Lung microvascular endothelial cell (primary cell): ENCODE measurements at regions not wholly inside any gene's neighbourhood (a gene's known extent, or its start where the extent isn't known, plus 50 kb on each side); places are given as distances from the start of the nearest gene placed in this dataset.
"Not testable (repeated sequence)": the region's sequence is repeated elsewhere in the genome, so short reads cannot be mapped to it uniquely, and the experiment has no call there.

ENCODE experiments used
- DNase-seq, 2 donors: peaks; one replicate each; pipeline versions ENCODE4 v3.0.0 to v3.0.0-alpha.2; 2010; ENCODE audit warnings: low read depth in 2 of 2

DNA sequence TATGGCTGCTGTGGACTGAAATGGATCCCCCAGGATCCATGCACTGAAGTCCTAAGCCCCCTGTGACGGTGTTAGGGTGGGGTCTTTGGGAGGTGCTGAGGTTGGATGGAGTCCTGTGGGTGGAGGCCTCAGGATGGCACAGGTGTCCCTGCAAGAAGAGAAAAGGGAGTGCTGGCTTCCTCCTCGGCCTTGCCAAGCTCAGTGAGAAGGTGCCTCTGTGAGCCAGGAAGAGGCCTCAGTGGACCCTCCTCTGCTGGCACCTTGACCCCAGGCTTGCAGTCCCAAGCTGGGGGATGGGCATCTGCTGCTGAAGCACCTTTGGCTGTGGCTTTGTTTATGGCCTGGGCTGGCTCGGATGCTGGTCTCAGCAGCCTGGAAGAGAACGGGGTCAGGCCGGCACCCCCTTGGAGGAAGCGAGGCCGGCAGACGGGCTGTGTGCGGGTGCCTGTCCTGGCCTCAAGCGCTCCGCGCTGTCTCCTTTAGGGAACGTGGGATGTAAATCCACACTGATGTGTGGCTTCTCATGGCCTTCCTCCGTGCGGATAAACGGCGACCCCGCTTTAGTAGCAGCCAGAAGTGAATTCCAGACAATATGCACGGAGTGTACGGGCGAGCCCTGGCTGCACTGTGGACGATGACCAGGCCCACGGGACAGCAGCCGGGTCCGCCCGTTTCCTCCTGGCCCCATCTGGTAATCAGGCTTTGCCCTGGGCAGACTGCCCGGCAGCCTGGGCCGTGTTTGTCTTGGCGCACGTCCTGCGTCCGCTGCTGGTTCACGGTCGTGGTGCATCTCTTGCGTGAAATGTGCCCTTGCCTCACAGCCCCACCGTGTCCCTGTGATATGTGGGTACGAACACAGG, 182.6 kb downstream of the ERMARD start:
- peak; percentile 86 to 99 for DNase-seq

DNA sequence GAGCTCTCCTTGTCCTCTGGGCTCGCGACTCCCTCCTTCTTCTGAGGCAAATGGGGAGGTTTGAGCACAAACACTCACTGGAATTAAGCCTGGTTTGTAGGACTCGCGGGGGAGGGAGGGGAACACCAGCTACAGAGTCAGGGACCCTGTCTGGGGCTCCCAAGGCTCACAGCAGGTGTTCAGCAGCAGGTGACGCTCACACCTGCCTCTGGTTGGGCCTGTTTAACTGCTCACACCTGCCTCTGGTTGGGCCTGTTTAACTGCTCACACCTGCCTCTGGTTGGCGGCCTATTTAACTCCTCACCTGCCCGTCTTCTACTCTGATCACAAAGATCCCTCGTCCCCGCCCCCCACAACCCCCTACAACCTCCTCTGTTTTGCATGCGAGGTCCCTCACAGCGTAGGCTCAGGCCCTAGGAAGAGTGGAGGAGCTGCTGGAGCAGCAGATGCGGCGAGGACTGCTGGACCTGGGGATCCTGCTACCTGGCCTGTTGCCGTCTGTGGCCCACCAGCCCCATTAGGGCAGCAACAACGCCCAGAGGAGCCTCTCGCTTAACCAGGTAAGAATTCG, 181.9 kb downstream of the ERMARD start:
- no peak for DNase-seq

DNA sequence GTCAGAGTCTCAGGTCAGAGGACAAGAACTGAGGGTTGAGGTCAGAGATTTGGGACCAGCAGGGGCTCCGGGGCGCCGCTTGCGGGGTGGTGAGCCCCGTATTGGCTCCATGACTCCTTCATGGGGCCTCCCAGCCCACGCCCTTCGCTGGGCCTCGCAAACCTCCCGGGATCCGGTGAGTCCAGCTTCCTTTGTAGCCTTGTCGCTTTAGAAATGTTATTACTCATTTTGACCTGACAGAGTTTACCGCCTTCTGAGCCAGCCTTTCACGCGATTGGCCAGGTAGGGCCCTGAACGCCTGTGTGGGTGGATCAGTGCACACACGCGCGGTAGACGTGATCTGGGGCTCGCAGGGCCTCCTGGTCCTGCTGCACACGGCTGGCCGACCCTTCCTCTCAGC, 181.1 kb downstream of the ERMARD start:
- DNase-seq, result no peak

DNA sequence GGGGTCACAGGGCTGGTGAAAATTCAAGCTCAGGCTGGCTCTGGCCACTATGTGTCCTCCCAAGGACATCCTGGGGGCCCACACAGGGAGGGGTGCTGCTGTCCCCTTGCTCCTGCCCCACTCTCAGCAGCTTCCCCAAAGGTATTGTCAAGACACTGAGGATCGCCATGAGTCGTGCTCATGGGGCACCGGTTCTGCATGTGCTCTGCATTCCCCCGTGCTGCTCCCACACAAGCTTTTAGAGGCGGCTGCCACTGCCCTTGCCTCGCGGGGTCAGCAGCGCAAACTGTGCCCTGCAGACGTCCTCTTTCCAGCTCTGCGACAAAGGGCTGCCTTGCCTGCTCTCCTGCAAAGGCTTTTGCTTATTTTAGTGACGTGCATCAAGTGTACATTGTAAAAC, 179.8 kb downstream of the ERMARD start:
- DNase-seq, result no peak

DNA sequence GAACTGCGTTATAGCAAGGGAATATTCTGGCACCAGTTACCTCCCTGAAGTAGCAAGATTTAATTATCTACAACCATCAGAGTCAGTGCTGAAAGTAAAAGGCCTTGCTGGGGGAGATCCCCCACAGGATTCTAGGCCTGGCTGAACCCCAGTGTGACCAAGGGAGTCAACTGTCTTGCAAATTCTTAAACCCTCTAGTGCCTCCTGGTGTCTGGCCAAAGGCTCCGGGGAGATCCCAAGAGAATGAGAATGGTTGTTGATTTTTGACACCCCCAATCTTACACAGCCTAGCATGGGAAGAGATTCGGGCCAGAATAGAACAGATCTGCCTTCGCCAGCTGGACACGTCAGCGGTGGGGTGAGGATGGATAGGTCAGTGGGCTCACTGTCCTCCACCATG, 179.4 kb downstream of the ERMARD start:
- peak in 1 of 2 donors; percentile 25 for DNase-seq

DNA sequence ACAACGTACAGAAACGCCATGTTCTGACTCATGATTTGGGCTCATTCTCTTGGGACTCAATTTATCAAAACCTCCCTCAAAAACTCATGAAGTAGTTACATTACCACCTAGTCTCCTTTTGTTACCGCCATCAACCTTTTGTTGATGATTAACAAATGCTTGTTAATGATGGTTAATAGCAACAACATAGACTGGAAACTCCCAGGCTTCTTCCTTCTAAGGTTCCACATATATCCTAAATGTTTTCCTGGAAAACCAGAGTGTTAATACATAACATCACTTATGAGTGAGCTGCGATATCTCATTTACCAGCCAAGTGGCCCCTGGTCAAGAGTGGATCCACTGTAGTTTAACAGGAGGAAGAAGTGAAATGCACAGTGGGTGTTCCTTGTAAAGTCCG, 176.3 kb downstream of the ERMARD start:
- no peak for DNase-seq

DNA sequence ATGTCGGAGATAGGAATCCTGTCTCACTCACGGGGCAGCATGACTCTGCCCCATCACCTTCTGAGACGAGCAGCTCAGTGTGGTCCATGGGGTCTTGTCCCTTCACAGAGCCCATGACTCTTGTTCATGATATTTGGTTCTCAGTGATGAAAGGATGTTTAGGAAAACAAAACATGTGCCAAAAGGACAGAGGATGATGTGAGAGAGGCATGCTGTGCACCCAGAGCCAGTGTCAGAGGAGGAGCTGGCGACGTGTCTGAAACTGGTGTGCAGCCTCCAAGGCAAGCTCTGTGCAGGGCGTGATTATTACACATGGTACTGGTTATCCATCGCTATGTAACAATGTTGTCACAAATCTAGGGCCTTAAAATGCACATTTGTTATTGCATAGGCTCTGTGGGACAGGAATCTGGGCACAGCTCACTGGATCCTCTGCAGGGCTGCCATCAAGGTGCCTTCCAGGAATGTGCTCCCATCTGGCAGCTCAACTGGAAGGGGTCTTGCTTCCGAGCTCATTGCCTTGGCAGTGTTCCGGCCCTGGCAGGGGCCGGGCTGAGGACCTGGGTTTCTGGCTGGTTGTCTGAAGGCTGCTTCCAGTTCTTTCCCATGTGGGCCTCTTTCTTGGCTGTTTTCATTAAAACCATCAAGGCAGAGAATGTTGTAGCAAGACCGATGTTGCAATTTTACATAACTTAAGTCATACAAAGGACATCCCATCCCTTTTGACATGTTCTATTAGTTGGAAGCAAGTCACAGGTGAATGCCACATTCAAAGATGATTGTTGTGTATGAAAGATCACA, 175.4 kb downstream of the ERMARD start:
- no peak for DNase-seq

DNA sequence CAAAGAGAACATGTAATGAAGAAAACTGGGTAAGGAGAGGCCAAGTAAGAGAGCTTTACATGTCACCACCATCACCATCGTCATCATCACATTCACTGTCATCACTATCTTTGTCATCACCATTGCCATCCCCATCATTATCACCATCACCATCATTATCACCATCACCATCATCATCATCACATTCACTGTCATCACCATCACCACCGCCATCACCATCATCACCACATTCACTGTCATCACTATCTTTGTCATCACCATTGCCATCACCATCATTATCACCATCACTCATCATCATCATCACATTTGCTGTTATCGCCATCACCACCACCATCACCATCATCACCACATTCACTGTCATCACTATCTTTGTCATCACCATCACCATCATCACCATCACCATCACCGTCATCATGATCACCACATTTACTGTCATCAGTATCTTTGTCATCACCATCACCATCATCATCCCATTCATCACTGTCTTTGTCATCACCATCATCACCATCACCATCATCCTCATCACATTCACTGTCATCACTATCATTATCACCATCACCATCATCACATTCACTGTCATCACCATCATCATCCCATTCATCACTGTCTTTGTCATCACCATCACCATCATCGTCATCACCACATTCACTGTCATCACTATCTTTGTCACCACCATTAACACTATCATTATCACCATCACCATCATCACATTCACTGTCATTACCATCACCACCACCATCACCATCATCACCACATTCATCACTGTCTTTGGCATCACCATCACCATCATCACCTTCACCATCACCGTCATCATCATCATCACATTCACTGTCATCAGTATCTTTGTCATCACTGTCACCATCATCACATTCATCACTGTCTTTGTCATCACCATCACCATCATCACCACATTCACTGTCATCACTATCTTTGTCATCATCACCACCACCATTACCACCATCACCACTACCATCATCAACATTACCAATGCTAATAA, 172.3 kb downstream of the ERMARD start:
- no peak for DNase-seq

DNA sequence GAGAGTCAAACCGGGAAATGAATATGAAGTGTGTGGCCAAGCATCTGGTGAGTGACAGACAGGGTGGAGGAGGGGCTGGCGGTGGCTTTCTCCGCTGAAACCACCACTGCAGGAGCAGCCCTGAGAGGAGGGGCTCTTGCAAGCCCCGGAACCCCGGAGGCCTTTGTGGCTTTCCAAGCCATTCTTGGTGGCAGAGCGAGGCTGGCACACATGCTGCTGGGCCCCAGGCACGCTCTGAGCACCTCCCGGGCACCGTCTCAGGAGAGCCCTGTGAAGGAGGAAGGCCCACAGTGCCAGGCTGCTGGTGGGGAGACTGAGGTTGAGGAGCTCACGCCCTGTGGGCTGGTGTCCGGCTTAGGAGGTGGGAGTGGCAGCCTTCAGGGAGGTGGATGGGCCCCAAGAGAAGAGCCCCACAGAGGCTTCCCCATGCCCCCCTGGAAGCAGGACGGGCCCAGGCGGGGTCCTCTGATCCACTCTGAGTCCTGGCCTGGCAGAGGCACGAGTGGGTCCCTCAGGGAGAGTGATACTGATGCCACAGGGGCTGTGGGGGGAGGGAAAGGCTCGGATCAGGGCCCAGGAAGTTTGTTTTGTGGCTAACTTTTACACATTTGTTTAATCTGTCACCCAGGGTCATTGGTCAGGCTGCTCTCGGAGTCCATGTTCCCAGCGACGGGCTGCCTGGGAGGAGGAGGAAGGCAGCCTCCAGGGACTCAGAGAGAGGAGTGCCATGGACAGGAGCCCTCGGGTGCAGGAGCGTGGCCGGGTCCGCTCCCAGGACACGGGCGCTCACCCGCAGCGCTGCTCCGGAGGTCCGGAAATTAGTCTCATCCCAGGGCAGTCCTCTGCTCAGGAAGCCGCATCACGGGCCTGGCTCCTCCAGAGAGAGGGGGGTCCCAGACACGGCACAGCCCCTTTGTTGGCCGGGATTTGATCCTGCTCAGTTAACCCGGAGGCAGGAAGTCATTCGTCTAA, 170.7 kb downstream of the ERMARD start:
- DNase-seq, result no peak

DNA sequence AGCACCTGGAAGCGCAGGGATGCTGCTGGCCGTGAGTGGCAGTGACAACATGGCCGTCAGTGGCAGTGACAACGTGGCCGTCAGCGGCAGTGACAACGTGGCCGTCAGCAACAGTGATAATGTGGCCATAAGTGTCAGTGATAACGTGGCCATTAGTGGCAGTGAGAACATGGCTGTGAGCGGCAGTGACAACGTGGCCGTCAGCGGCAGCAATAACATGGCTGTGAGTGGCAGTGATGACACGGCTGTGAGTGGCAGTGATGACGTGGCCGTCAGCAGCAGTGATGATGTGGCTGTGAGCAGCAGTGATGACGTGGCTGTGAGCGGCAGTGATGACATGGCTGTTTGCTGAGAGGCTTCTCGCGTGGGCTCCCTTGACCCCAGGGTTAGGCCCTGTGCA, 169.8 kb downstream of the ERMARD start:
- no peak for DNase-seq

DNA sequence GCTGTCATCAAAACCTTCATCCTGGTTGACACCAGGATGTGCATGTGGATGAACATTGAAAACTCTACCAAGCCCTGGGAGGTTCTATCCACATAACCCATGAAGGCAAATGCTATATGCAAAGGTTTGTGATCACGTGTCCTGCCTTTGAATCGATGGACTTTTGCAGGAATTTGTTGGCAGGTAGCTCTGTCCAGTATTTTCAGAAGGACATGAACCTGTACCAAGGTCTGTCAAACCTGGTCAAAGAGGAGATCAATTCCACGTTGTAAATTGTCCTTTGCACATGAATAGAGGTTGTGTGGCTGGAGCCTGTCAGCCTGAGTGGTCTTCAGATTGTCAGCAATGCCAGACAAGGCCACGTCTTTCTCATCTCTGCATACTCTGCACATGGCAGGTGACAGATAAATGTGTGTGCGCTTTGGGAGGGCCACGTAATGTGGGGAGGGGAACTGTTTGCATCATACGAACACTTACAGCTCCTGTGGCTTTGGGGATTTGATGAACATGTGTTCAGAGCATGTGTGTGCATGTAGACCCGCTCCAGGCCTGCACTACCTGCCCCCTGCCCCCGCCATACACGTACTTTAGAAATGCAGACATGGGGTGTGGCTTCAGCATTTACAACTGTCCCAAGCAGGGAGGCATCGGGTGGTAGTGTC, 169.1 kb downstream of the ERMARD start:
- no peak for DNase-seq

DNA sequence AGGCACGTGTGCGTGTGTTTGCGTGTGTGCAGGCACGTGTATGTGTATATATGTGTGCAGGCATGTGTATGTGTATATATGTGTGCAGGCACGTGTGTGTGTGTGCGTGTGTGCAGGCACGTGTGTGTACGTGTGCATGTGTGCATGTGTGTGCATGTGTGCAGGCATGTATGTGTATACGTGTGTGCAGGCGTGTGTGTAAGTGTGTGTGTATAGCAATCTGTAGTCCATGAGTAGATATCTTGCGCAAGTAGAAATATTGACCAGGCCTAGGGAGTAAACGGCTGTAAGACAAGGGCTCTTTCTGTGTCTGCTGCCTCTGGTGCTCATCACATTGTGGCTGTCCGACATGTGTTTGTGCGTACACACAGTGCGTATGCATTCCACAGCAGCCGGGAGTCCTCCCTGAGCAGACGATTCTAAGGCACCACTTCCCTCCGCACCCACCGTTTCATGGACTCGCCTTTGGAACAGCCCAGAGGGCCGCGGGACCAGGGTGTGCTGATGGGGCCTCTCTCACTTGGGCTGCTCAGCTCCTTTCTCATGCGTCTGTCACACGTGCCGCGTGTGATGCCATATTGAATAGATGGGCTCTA, 167.6 kb downstream of the ERMARD start:
- no peak for DNase-seq

DNA sequence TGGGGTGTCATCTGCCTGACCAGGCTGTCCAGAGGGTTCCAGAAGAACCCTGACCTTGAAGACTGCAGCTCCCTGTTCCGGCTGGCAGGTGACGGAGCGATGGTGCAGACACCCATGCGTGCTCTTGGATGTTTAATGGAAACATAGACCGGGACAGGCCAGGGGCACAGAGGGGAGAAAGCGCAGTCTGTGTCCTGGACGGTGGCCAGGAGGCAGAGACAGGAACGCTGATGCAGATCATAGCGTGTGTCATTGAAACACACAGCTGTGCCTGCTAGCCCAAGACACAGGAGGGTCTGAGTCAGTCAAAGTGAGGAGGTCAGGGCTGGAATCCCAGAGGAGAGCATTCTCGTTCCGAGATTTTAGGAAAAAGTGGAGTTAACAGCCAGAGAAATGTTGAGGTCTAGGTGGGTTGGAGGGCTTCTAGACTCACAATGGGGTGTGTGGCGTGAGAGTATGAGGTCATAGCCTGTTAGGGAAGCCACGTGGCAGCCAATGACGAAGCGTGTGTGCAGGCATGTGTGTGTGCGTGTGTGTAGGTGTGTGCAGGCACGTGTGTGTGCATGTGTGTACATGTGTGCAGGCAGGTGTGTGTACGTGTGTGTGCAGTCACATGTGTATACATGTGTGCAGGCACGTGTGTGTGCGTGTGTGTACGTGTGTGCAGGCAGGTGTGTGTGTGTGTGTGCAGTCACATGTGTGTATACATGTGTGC, 167.0 kb downstream of the ERMARD start:
- DNase-seq, result peak in 1 of 2 donors; percentile 60

DNA sequence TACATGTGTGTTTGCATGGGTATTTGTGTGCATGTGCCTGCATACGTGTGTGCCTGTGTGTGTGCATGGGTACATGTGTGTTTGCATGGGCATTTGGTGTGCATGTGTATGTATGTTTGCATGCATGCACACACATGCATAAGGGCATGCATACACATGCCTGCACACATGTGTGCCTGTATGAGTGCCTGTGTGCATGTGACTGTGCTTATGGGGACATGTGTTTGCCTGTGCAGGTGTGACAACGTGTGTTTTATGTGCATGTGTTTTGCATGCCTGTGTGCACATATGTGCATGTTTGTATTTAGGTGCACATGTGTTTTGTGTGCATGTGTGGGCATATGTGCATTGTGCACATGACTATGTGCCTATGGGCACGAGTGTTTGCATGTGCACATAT, 165.7 kb downstream of the ERMARD start:
- no peak for DNase-seq

DNA sequence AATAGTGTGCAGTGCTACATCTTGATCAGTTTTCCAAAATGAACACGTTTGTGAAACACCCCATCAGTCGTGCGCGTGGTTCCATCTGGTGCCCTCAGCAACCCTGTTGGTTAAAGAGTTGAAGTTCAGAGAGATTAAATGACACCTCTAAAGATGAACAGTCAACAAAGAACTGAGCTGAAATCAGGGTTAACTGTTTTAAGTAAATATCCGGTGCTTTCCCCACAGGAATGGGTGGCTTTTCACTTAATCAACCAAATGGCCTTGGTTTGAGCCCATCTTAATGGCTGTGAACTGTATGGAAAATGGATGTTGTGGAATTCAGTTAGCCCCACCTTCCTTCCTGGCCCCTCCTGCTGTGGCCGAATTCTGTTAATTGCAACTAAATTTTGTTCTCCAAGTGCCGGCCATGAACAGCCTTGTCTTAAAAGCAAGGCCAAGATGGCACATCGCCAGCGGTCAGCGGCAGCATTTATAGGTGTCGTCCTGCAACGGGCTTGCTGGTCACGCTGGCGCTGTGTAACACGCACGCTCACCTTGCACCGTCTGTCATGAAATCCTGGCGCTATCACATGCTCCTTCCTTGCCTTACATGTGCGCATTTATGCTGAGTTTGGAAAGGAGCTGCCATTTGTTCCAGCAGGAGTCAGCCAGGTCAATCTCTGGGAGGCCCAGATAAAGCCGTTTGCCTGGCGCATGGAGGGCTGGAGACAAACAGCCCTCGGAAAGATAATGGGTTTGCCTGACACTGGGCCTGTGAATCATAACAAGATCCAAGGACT, 164.5 kb downstream of the ERMARD start:
- DNase-seq, result peak; percentile 67 to 98

DNA sequence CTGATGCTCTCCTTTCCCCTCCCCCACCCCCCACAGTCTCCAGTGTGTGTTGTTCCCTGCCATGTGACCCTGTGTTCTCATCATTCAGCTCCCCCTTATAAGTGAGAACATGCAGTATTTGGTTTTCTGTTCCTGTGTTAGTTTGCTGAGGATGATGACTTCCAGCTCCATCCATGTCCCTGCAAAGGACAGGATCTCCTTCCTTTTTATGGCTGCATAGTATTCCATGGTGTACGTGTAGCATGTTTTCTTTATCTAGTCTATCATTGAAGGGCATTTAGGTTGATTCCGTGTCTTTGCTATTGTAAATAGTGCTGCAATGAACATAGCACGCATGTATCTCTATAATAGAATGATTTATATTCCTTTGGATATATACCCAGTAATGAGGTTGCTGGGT, 162.3 kb downstream of the ERMARD start:
- DNase-seq, result not testable (repeated sequence)

DNA sequence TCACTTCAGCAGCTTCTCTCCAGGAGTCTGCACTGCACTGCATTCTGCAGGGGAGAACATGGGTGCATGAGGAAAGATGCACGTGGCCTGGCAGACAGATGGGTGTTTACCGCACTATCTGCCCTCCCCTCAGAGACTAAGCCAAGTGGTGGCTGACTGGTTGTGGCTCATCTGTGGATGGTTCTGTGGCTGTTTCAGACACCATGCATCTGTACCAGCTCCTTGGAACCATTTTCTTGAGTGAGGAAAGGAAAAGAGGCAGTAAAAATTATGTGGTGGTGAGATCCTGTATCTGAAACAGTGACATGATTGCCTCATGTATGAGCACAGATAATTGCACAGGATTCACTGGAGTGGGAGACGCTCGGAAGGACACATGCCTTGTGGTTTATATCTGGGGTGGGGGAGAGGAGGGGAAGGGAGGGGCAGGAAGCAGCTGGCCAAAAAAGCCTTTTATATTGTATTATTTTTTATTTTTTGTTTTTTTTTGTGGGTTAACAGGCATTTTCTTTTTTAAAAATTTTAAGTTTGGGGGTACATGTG, 161.7 kb downstream of the ERMARD start:
- no peak for DNase-seq
